ENCODE measurements at regions not wholly inside any gene's neighbourhood (a gene's known extent, or its start where the extent isn't known, plus 50 kb on each side); places are given as distances from the start of the nearest gene placed in this dataset.
A peak's percentile ranks its signal among the peaks of the same experiment; 100 is the strongest.

GRCh38 chr7:1286946-1287645, 54.4 kb downstream of the UNCX start:
- DNase-seq (ENCODE audit: low spot score), result no peak

- DNase-seq (ENCODE audit: low spot score), result no peak
Measured at GRCh38 chr7:1287752-1288201, 55.1 kb downstream of the UNCX start.

GRCh38 chr7:1288390-1288995, 55.8 kb downstream of the UNCX start:
- no peak for DNase-seq (ENCODE audit: low spot score)

GRCh38 chr7:1288996-1289551, 56.4 kb downstream of the UNCX start:
- DNase-seq (ENCODE audit: low spot score), result no peak

GRCh38 chr7:1289666-1290025, 57.0 kb downstream of the UNCX start:
- DNase-seq (ENCODE audit: low spot score), result no peak

GRCh38 chr7:1290026-1290678, 57.5 kb downstream of the UNCX start:
- DNase-seq (ENCODE audit: low spot score), result peak; percentile 17

GRCh38 chr7:1290679-1291356, 58.1 kb downstream of the UNCX start:
- no peak for DNase-seq (ENCODE audit: low spot score)

GRCh38 chr7:1291357-1291689, 58.7 kb downstream of the UNCX start:
- no peak for DNase-seq (ENCODE audit: low spot score)

- no peak for DNase-seq (ENCODE audit: low spot score)
Measured at GRCh38 chr7:1291845-1292765, 59.4 kb downstream of the UNCX start.

- DNase-seq (ENCODE audit: low spot score), result no peak
Measured at GRCh38 chr7:1292972-1293830, 60.5 kb downstream of the UNCX start.

GRCh38 chr7:1293950-1294411, 61.3 kb downstream of the UNCX start:
- no peak for DNase-seq (ENCODE audit: low spot score)

- DNase-seq (ENCODE audit: low spot score), result no peak
Measured at GRCh38 chr7:1295776-1296355, 63.2 kb downstream of the UNCX start.

- DNase-seq (ENCODE audit: low spot score), result no peak
Measured at GRCh38 chr7:1296356-1296981, 63.8 kb downstream of the UNCX start.

GRCh38 chr7:1297017-1297960, 64.6 kb downstream of the UNCX start:
- DNase-seq (ENCODE audit: low spot score), result no peak

GRCh38 chr7:1298051-1298930, 65.6 kb downstream of the UNCX start:
- DNase-seq (ENCODE audit: low spot score), result no peak

- no peak for DNase-seq (ENCODE audit: low spot score)
Measured at GRCh38 chr7:1298931-1299885, 66.5 kb downstream of the UNCX start.
